Naive thymus-derived CD4-positive, alpha-beta T cell (primary cell): ENCODE measurements at regions not wholly inside any gene's neighbourhood (a gene's known extent, or its start where the extent isn't known, plus 50 kb on each side); places are given as distances from the start of the nearest gene placed in this dataset.

Experiments used
- ATAC-seq: fragments of 150-1000 bp; cut with Tn5 transposase; 2 replicates; pipeline ENCODE4 v1.10.0; 2021; ENCODE audit warnings: mild to moderate bottlenecking, moderate library complexity
- CTCF ChIA-PET: fragments of 350-600 bp; sonication (Branson Sonifier 250); formaldehyde crosslinking; loops from one replicate; lab custom pipeline; 2021; ENCODE audit warnings: antibody characterized with exemption; lab: Charles Lee
- POLR2A ChIA-PET: fragments of 350-600 bp; sonication (Branson Sonifier 250); formaldehyde crosslinking; loops from one replicate; lab custom pipeline; 2021; ENCODE audit warnings: antibody characterized with exemption, inconsistent platforms; lab: Charles Lee
- DNase-seq, 9 donors: peaks; one replicate each; pipeline versions ENCODE4 v3.0.0 to v3.0.0-alpha.2; 2020 to 2022; ENCODE audit warnings: mixed read lengths in 1 of 9
- H3K27ac ChIP-seq: one replicate; pipeline ENCODE4 v1.7.0; 2013; ENCODE audit warnings: mild to moderate bottlenecking, low read depth, low read length, moderate library complexity
- H3K27me3 ChIP-seq, 2 donors: one replicate each; pipeline ENCODE4 v1.7.0; 2013; ENCODE audit warnings: low read length in 2 of 2, mild to moderate bottlenecking in 2 of 2, moderate library complexity in 2 of 2; ENCODE audit not compliant: control insufficient read depth in 2 of 2, insufficient read depth in 2 of 2
- H3K36me3 ChIP-seq, 3 experiments: 1 replicate in 2 of 3; 2 replicates in 1 of 3; pipeline ENCODE4 v1.7.0; 2013; ENCODE audit warnings: low read length in 3 of 3, mild to moderate bottlenecking in 3 of 3, moderate library complexity in 1 of 3; ENCODE audit not compliant: insufficient read depth in 3 of 3, control insufficient read depth in 2 of 3
- H3K4me1 ChIP-seq, 2 donors: one replicate each; pipeline ENCODE4 v1.7.0; 2013; ENCODE audit warnings: low read length in 2 of 2, mild to moderate bottlenecking in 2 of 2, moderate library complexity in 1 of 2; ENCODE audit not compliant: control insufficient read depth in 2 of 2, insufficient read depth in 2 of 2
- H3K4me3 ChIP-seq: 2 replicates; pipeline ENCODE4 v1.7.0; 2013; ENCODE audit warnings: mild to moderate bottlenecking, low read length
- H3K9me3 ChIP-seq, 3 experiments: 1 replicate in 2 of 3; 2 replicates in 1 of 3; pipeline ENCODE4 v1.7.0; 2013; ENCODE audit warnings: low read length in 3 of 3; ENCODE audit not compliant: control insufficient read depth in 2 of 3
- H3K27ac Mint-ChIP-seq, 9 donors: one replicate each; pipeline ENCODE4 v1.8.0; 2020 to 2022; ENCODE audit warnings: mixed read lengths in 9 of 9, mild to moderate bottlenecking in 8 of 9, moderate library complexity in 5 of 9, inconsistent platforms in 2 of 9
- H3K27me3 Mint-ChIP-seq, 5 donors: one replicate each; pipeline ENCODE4 v1.8.0; 2021 to 2022; ENCODE audit warnings: mixed read lengths in 5 of 5, mild to moderate bottlenecking in 1 of 5
- H3K36me3 Mint-ChIP-seq, 5 donors: one replicate each; pipeline ENCODE4 v1.8.0; 2020 to 2022; ENCODE audit warnings: mixed read lengths in 5 of 5, mild to moderate bottlenecking in 3 of 5, inconsistent platforms in 1 of 5
- H3K4me1 Mint-ChIP-seq, 7 donors: one replicate each; pipeline ENCODE4 v1.8.0; 2020 to 2022; ENCODE audit warnings: mixed read lengths in 7 of 7, mild to moderate bottlenecking in 3 of 7, inconsistent platforms in 1 of 7
- H3K4me3 Mint-ChIP-seq, 10 donors: one replicate each; pipeline ENCODE4 v1.8.0; 2020 to 2022; ENCODE audit warnings: mild to moderate bottlenecking in 10 of 10, mixed read lengths in 10 of 10, moderate library complexity in 6 of 10, inconsistent platforms in 2 of 10
- H3K9me3 Mint-ChIP-seq, 11 donors: one replicate each; pipeline ENCODE4 v1.8.0; 2020 to 2022; ENCODE audit warnings: mixed read lengths in 11 of 11, mild to moderate bottlenecking in 4 of 11, inconsistent platforms in 1 of 11, moderate library complexity in 1 of 11
- intact Hi-C, 2 donors: fragments of 100-400 bp; cut with micrococcal nuclease; formaldehyde crosslinking; loops; one replicate each; pipeline ENCODE4 v1.15.1; 2023

- Mint-ChIP-seq H3K4me3 (no peak overlapping the region), H3K9me3 (peaks cover 0 to 15% (median 0%) of the 10 kb centered on the region in 11 donors), H3K4me1 (no peaks in the 10 kb centered on the region), H3K27ac (no peak overlapping the region), H3K36me3 (no peaks in the 10 kb centered on the region), H3K27me3 (no peaks in the 10 kb centered on the region)
- Histone ChIP-seq H3K4me3 (no peak overlapping the region), H3K9me3 (no peaks in the 10 kb centered on the region), H3K27me3 (no peaks in the 10 kb centered on the region), H3K36me3 (no peaks in the 10 kb centered on the region), H3K27ac (no peak overlapping the region), H3K4me1 (no peaks in the 10 kb centered on the region)
- intact Hi-C loops, result no loop called here
- CTCF ChIA-PET, result no interaction called here
- POLR2A ChIA-PET, result no interaction called here
- ATAC-seq, result no peak
- no peak for DNase-seq
These were observed 128.1 kb downstream of the TTC6 start for GRCh38 chr14:37723515-37723914.

- no peaks in the 10 kb centered on the region for H3K4me1 ChIP-seq
- no peaks in the 10 kb centered on the region for H3K36me3 ChIP-seq
- intact Hi-C loops, result no loop called here
- no peaks in the 10 kb centered on the region for H3K9me3 ChIP-seq
- no peak overlapping the region for H3K27ac ChIP-seq
- Mint-ChIP-seq H3K27me3 (no peaks in the 10 kb centered on the region), H3K4me3 (no peak overlapping the region), H3K36me3 (no peaks in the 10 kb centered on the region), H3K9me3 (peaks cover 0 to 9% (median 0%) of the 10 kb centered on the region in 11 donors), H3K4me1 (no peaks in the 10 kb centered on the region), H3K27ac (no peak overlapping the region)
- no peaks in the 10 kb centered on the region for H3K27me3 ChIP-seq
- DNase-seq (no peak), ATAC-seq (no peak)
- ChIA-PET CTCF (no interaction called here), POLR2A (no interaction called here)
- H3K4me3 ChIP-seq, result no peak overlapping the region
These were observed 131.3 kb downstream of the TTC6 start for GRCh38 chr14:37726708-37727107.

GRCh38 chr14:37729218-37729617 lies 133.8 kb downstream of the TTC6 start:
- H3K9me3 ChIP-seq, result no peaks in the 10 kb centered on the region
- no peaks in the 10 kb centered on the region for H3K27me3 Mint-ChIP-seq
- ATAC-seq (no peak), DNase-seq (no peak)
- no peaks in the 10 kb centered on the region for H3K27me3 ChIP-seq
- intact Hi-C loops, result no loop called here
- ChIA-PET POLR2A (no interaction called here), CTCF (no interaction called here)
- H3K4me1 ChIP-seq, result no peaks in the 10 kb centered on the region
- H3K4me3 Mint-ChIP-seq, result no peak overlapping the region
- H3K27ac ChIP-seq, result no peak overlapping the region
- no peak overlapping the region for H3K4me3 ChIP-seq
- H3K4me1 Mint-ChIP-seq, result no peaks in the 10 kb centered on the region
- H3K36me3 Mint-ChIP-seq, result no peaks in the 10 kb centered on the region
- peaks cover 0 to 2% (median 0%) of the 10 kb centered on the region in 11 donors for H3K9me3 Mint-ChIP-seq
- H3K27ac Mint-ChIP-seq, result no peak overlapping the region
- no peaks in the 10 kb centered on the region for H3K36me3 ChIP-seq

- no peak overlapping the region for H3K4me3 ChIP-seq
- ChIA-PET POLR2A (no interaction called here), CTCF (no interaction called here)
- H3K27ac Mint-ChIP-seq, result no peak overlapping the region
- H3K27me3 ChIP-seq, result no peaks in the 10 kb centered on the region
- intact Hi-C loops, result no loop called here
- H3K4me1 ChIP-seq, result no peaks in the 10 kb centered on the region
- H3K27me3 Mint-ChIP-seq, result no peaks in the 10 kb centered on the region
- H3K4me3 Mint-ChIP-seq, result no peak overlapping the region
- no peaks in the 10 kb centered on the region for H3K4me1 Mint-ChIP-seq
- no peak for DNase-seq
- no peak overlapping the region for H3K27ac ChIP-seq
- H3K9me3 Mint-ChIP-seq, result peaks cover 0 to 4% (median 0%) of the 10 kb centered on the region in 11 donors
- H3K36me3 Mint-ChIP-seq, result no peaks in the 10 kb centered on the region
- no peak for ATAC-seq
- no peaks in the 10 kb centered on the region for H3K36me3 ChIP-seq
- H3K9me3 ChIP-seq, result no peaks in the 10 kb centered on the region
These were observed 135.7 kb downstream of the TTC6 start for GRCh38 chr14:37731094-37731493.

- Mint-ChIP-seq H3K4me3 (no peak overlapping the region), H3K27ac (no peak overlapping the region)
These were observed 150.2 kb downstream of the TTC6 start for GRCh38 chr14:37745657-37746056.

GRCh38 chr14:37746140-37746832 lies 150.9 kb downstream of the TTC6 start:
- Histone ChIP-seq H3K27me3 (no peaks in the 10 kb centered on the region), H3K36me3 (no peaks in the 10 kb centered on the region), H3K4me3 (no peak overlapping the region), H3K27ac (no peak overlapping the region), H3K9me3 (no peaks in the 10 kb centered on the region), H3K4me1 (no peaks in the 10 kb centered on the region)
- Mint-ChIP-seq H3K9me3 (peaks cover 0 to 15% (median 2%) of the 10 kb centered on the region in 11 donors), H3K4me3 (no peak overlapping the region), H3K27me3 (peaks cover 0 to 7% (median 0%) of the 10 kb centered on the region in 5 donors), H3K36me3 (no peaks in the 10 kb centered on the region), H3K27ac (no peak overlapping the region), H3K4me1 (no peaks in the 10 kb centered on the region)
- ATAC-seq (no peak), DNase-seq (no peak)
- POLR2A ChIA-PET, result no interaction called here
- CTCF ChIA-PET, result no interaction called here
- intact Hi-C loops, result no loop called here

More at GRCh38 chr14:37745657-37746056, 150.2 kb downstream of the TTC6 start:
- no peak for DNase-seq
- CTCF ChIA-PET, result no interaction called here
- no peak overlapping the region for H3K27ac ChIP-seq
- intact Hi-C loops, result no loop called here
- no peaks in the 10 kb centered on the region for H3K4me1 Mint-ChIP-seq
- ATAC-seq, result no peak
- POLR2A ChIA-PET, result no interaction called here
- no peaks in the 10 kb centered on the region for H3K9me3 ChIP-seq
- H3K36me3 Mint-ChIP-seq, result no peaks in the 10 kb centered on the region
- peaks cover 0 to 15% (median 2%) of the 10 kb centered on the region in 11 donors for H3K9me3 Mint-ChIP-seq
- no peaks in the 10 kb centered on the region for H3K36me3 ChIP-seq
- H3K4me3 ChIP-seq, result no peak overlapping the region
- H3K27me3 Mint-ChIP-seq, result peaks cover 0 to 7% (median 0%) of the 10 kb centered on the region in 5 donors
- no peaks in the 10 kb centered on the region for H3K27me3 ChIP-seq
- no peaks in the 10 kb centered on the region for H3K4me1 ChIP-seq

GRCh38 chr14:37753459-37753858 lies 158.0 kb downstream of the TTC6 start:
- POLR2A ChIA-PET, result no interaction called here
- DNase-seq, result no peak

More at GRCh38 chr14:37753459-37753858, 158.0 kb downstream of the TTC6 start:
- Mint-ChIP-seq H3K9me3 (peaks cover 0 to 7% (median 2%) of the 10 kb centered on the region in 11 donors), H3K4me3 (no peak overlapping the region), H3K27ac (no peak overlapping the region), H3K27me3 (no peaks in the 10 kb centered on the region), H3K36me3 (no peaks in the 10 kb centered on the region), H3K4me1 (no peaks in the 10 kb centered on the region)
- no peak for ATAC-seq
- Histone ChIP-seq H3K4me3 (no peak overlapping the region), H3K27me3 (no peaks in the 10 kb centered on the region), H3K4me1 (no peaks in the 10 kb centered on the region), H3K27ac (no peak overlapping the region), H3K36me3 (no peaks in the 10 kb centered on the region), H3K9me3 (no peaks in the 10 kb centered on the region)
- intact Hi-C loops, result no loop called here
- CTCF ChIA-PET, result no interaction called here
